Ectodermal cell (in vitro differentiated cells): ENCODE measurements at regions not wholly inside any gene's neighbourhood (a gene's known extent, or its start where the extent isn't known, plus 50 kb on each side); places are given as distances from the start of the nearest gene placed in this dataset.
"Not testable (repeated sequence)": the region's sequence is repeated elsewhere in the genome, so short reads cannot be mapped to it uniquely, and the experiment has no call there.

ENCODE experiments used
- H3K27ac ChIP-seq: 2 replicates; pipeline ENCODE4 v1.7.0; 2013; ENCODE audit warnings: mild to moderate bottlenecking, low read depth, low read length; ENCODE audit not compliant: insufficient read depth, poor library complexity, severe bottlenecking
- H3K27me3 ChIP-seq: 2 replicates; pipeline ENCODE4 v1.7.0; 2013; ENCODE audit warnings: mild to moderate bottlenecking, low read length; ENCODE audit not compliant: insufficient read depth, control insufficient read depth, poor library complexity, severe bottlenecking
- H3K36me3 ChIP-seq: one replicate; pipeline ENCODE4 v1.7.0; 2013; ENCODE audit warnings: low read length; ENCODE audit not compliant: control insufficient read depth, insufficient read depth
- H3K4me1 ChIP-seq: one replicate; pipeline ENCODE4 v1.7.0; 2013; ENCODE audit warnings: low read length; ENCODE audit not compliant: control insufficient read depth, insufficient read depth
- H3K4me3 ChIP-seq: 2 replicates; pipeline ENCODE4 v1.7.0; 2013; ENCODE audit warnings: low read depth, low read length, control low read depth; ENCODE audit not compliant: insufficient read depth
- H3K9me3 ChIP-seq: 2 replicates; pipeline ENCODE4 v1.7.0; 2013; ENCODE audit warnings: mild to moderate bottlenecking, low read length, moderate library complexity; ENCODE audit not compliant: control insufficient read depth
- WGBS, 2 experiments: methylation state at CpG; one replicate each; pipeline ENCODE4 v1.1.7; 2013; ENCODE audit warnings: missing lambda C conversion rate in 2 of 2; 5-methylcytosine and 5-hydroxymethylcytosine counted together

- WGBS, 2 experiments = 88 to 98% methylated on average over 3 of the region's 3 CpGs
- H3K4me1 ChIP-seq = peaks cover 11% of the 10 kb centered on the region
- H3K27me3 ChIP-seq = no peaks in the 10 kb centered on the region
- H3K4me3 ChIP-seq = no peak overlapping the region
- no peaks in the 10 kb centered on the region for H3K9me3 ChIP-seq
- no peaks in the 10 kb centered on the region for H3K36me3 ChIP-seq
- H3K27ac ChIP-seq = no peak overlapping the region
These were observed 154.1 kb upstream of the MTPN start for GRCh38 chr7:136131304-136131630.

- H3K4me1 ChIP-seq = peaks cover 11% of the 10 kb centered on the region
- no peaks in the 10 kb centered on the region for H3K9me3 ChIP-seq
- H3K36me3 ChIP-seq = no peaks in the 10 kb centered on the region
- H3K4me3 ChIP-seq = no peak overlapping the region
- 91 to 94% methylated on average over 4 to 5 of the region's 6 CpGs for WGBS, 2 experiments
- no peak overlapping the region for H3K27ac ChIP-seq
- H3K27me3 ChIP-seq = no peaks in the 10 kb centered on the region
These were observed 153.5 kb upstream of the MTPN start for GRCh38 chr7:136130511-136131303.

GRCh38 chr7:136128050-136128449, 150.9 kb upstream of the MTPN start:
- no peaks in the 10 kb centered on the region for H3K36me3 ChIP-seq
- 90% methylated on average over 3 of the region's 3 CpGs for WGBS, 2 experiments
- no peak overlapping the region for H3K27ac ChIP-seq
- no peaks in the 10 kb centered on the region for H3K27me3 ChIP-seq
- H3K4me1 ChIP-seq = peaks cover under 1% of the 10 kb centered on the region
- H3K4me3 ChIP-seq = no peak overlapping the region
- H3K9me3 ChIP-seq = no peaks in the 10 kb centered on the region

GRCh38 chr7:136123352-136123751, 146.2 kb upstream of the MTPN start:
- Histone ChIP-seq H3K9me3 (no peaks in the 10 kb centered on the region), H3K27me3 (no peaks in the 10 kb centered on the region), H3K36me3 (no peaks in the 10 kb centered on the region), H3K4me3 (no peak overlapping the region), H3K27ac (no peak overlapping the region), H3K4me1 (no peaks in the 10 kb centered on the region)
- 81 to 85% methylated on average over 3 of the region's 3 CpGs for WGBS, 2 experiments

GRCh38 chr7:136122026-136122425, 144.9 kb upstream of the MTPN start:
- H3K4me1 ChIP-seq = no peaks in the 10 kb centered on the region
- no peaks in the 10 kb centered on the region for H3K27me3 ChIP-seq
- H3K27ac ChIP-seq = no peak overlapping the region
- no peak overlapping the region for H3K4me3 ChIP-seq
- H3K9me3 ChIP-seq = no peaks in the 10 kb centered on the region
- H3K36me3 ChIP-seq = no peaks in the 10 kb centered on the region
- whole genome bisulfite sequencing, 2 experiments = 100% methylated on average over 1 of the region's 1 CpG; no CpG with 5 or more reads in 1 of the 2 experiments

GRCh38 chr7:136117539-136117938, 140.4 kb upstream of the MTPN start:
- Histone ChIP-seq H3K36me3 (no peaks in the 10 kb centered on the region), H3K9me3 (no peaks in the 10 kb centered on the region), H3K4me1 (no peaks in the 10 kb centered on the region), H3K4me3 (no peak overlapping the region), H3K27ac (no peak overlapping the region), H3K27me3 (no peaks in the 10 kb centered on the region)
- 88 to 94% methylated on average over 7 of the region's 7 CpGs for WGBS, 2 experiments

- H3K9me3 ChIP-seq = no peaks in the 10 kb centered on the region
- no peaks in the 10 kb centered on the region for H3K27me3 ChIP-seq
- no peak overlapping the region for H3K4me3 ChIP-seq
- H3K4me1 ChIP-seq = no peaks in the 10 kb centered on the region
- no peaks in the 10 kb centered on the region for H3K36me3 ChIP-seq
- no peak overlapping the region for H3K27ac ChIP-seq
- 91 to 92% methylated on average over 11 of the region's 11 CpGs for WGBS, 2 experiments
These were observed 139.0 kb upstream of the MTPN start for GRCh38 chr7:136116186-136116585.

GRCh38 chr7:136114966-136115762, 138.0 kb upstream of the MTPN start:
- H3K4me3 ChIP-seq = no peak overlapping the region
- no peak overlapping the region for H3K27ac ChIP-seq
- H3K9me3 ChIP-seq = no peaks in the 10 kb centered on the region
- H3K36me3 ChIP-seq = no peaks in the 10 kb centered on the region
- H3K4me1 ChIP-seq = no peaks in the 10 kb centered on the region
- H3K27me3 ChIP-seq = no peaks in the 10 kb centered on the region
- WGBS, 2 experiments = 56 to 60% methylated on average over 21 of the region's 21 CpGs

GRCh38 chr7:136114467-136114866, 137.3 kb upstream of the MTPN start:
- not testable (repeated sequence) for H3K36me3 ChIP-seq, H3K4me3 ChIP-seq, H3K4me1 ChIP-seq, H3K27ac ChIP-seq, H3K27me3 ChIP-seq, H3K9me3 ChIP-seq
- 77 to 78% methylated on average over 6 of the region's 6 CpGs for WGBS, 2 experiments

- H3K4me3 ChIP-seq, H3K4me1 ChIP-seq, H3K36me3 ChIP-seq, H3K9me3 ChIP-seq, H3K27ac ChIP-seq, H3K27me3 ChIP-seq: not testable (repeated sequence)
- WGBS, 2 experiments = 44 to 56% methylated on average over 1 of the region's 1 CpG
These were observed 131.9 kb upstream of the MTPN start for GRCh38 chr7:136109037-136109436.
